Activated naive CD8-positive, alpha-beta T cell treated with anti-CD3 and anti-CD28 coated beads, Interleukin-2, amount 50 U/mL, for 24 hours (primary cell): ENCODE measurements at regions not wholly inside any gene's neighbourhood (a gene's known extent, or its start where the extent isn't known, plus 50 kb on each side); places are given as distances from the start of the nearest gene placed in this dataset.
"Not testable (repeated sequence)": the region's sequence is repeated elsewhere in the genome, so short reads cannot be mapped to it uniquely, and the experiment has no call there.

ENCODE experiments used
- ATAC-seq: fragments of 150-1000 bp; cut with Tn5 transposase; one replicate; pipeline ENCODE4 v1.10.0; 2021
- DNase-seq: peaks from one replicate; pipeline ENCODE4 v3.0.0; 2021
- H3K27ac Mint-ChIP-seq: one replicate; pipeline ENCODE4 v1.8.0; 2021; ENCODE audit warnings: mild to moderate bottlenecking, mixed read lengths
- H3K27me3 Mint-ChIP-seq: one replicate; pipeline ENCODE4 v1.8.0; 2021; ENCODE audit warnings: mixed read lengths
- H3K36me3 Mint-ChIP-seq: one replicate; pipeline ENCODE4 v1.8.0; 2021; ENCODE audit warnings: low read depth, mixed read lengths
- H3K4me1 Mint-ChIP-seq: one replicate; pipeline ENCODE4 v1.8.0; 2021; ENCODE audit warnings: mixed read lengths
- H3K4me3 Mint-ChIP-seq: one replicate; pipeline ENCODE4 v1.8.0; 2021; ENCODE audit warnings: mild to moderate bottlenecking, moderate library complexity, mixed read lengths
- H3K9me3 Mint-ChIP-seq: one replicate; pipeline ENCODE4 v1.8.0; 2021; ENCODE audit warnings: mixed read lengths

DNA sequence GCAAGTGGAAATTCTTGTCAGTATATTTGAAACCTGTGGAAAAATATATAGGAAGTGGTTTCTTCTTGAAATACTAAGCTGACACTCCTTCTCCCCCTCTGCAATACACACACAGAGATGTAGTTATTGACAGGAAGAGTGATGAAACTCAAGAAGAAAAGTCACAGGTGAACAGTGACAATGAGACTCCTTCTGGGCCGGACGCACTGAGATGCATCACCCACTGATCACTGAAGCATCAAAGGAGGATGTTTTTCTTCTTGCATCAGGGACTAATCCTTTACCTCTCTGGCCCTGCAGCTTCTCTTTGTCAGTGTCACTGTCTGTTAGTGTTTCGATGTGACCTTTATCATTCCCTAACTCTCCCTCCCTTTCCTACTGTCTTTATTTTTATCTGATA lies 1864.2 kb upstream of the C9orf72 start:
- no peak for DNase-seq
- ATAC-seq = no peak
- Mint-ChIP-seq H3K4me1 (no peaks in the 10 kb centered on the region), H3K27me3 (no peaks in the 10 kb centered on the region), H3K27ac (no peak overlapping the region), H3K9me3 (peaks cover 5% of the 10 kb centered on the region), H3K4me3 (no peak overlapping the region), H3K36me3 (no peaks in the 10 kb centered on the region)

DNA sequence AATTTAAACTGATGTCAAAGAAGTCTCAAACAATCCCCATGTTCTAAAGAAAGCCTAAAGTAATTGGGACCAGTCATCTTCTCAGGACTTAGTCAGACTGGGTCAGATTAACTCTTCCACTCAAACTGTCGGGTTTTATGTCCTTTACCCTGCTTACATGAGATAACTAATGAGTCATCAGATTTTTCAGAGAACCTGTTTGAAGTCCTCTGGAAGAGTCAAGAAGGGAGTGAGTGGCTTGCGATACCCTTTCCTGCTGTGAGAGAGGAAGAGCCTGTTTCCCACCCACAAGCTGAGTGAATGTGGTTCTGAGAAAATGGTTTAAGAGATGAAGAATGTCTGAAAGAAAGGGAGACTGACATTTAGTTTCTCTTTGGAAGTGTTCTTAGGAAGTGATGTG lies 1866.7 kb upstream of the C9orf72 start:
- H3K27ac Mint-ChIP-seq = no peak overlapping the region
- no peaks in the 10 kb centered on the region for H3K27me3 Mint-ChIP-seq
- DNase-seq (no peak), ATAC-seq (no peak)
- H3K4me1 Mint-ChIP-seq = no peaks in the 10 kb centered on the region
- H3K9me3 Mint-ChIP-seq = no peaks in the 10 kb centered on the region
- H3K36me3 Mint-ChIP-seq = no peaks in the 10 kb centered on the region
- H3K4me3 Mint-ChIP-seq = no peak overlapping the region

DNA sequence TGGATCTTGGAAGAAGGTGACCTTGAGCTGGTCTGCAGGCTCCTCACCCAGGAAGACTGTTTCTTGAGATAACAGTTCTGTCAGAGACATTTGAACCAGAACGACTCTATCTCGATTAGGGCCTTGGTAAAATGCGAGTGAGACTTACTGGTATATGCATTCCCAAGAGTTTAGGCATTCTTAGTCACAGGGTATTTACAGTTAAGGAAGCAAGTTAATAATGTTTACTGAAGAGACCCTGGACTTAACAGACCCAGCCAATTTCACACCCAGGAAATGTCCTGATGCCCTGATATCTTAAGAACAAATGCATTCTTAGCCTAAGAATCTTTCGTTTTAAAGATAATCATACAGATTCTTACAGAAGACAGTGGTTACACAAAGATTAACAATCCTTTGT lies 1867.2 kb upstream of the C9orf72 start:
- Mint-ChIP-seq H3K36me3 (no peaks in the 10 kb centered on the region), H3K4me3 (no peak overlapping the region), H3K9me3 (no peaks in the 10 kb centered on the region), H3K4me1 (no peaks in the 10 kb centered on the region), H3K27ac (no peak overlapping the region), H3K27me3 (no peaks in the 10 kb centered on the region)
- no peak for ATAC-seq
- DNase-seq = no peak

DNA sequence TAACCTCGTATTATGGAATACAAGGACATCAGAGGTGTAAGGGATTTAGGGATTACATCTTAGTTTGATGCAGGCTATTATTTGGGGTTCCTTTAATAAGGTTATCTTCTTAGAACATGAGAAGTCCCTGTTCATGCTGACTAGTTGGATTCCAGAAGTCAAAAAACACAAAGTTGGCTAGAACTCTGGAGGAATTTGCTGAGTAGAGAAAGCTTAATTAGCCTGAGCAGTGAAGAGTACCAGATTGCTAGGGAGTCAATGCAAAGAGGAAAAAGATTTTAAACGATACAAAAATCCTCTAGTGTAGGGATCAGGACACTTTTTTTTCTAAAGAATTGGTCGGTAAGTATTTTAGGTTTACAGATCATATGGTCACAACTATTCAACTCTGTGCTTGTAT lies 1872.5 kb upstream of the C9orf72 start:
- DNase-seq = no peak

DNA sequence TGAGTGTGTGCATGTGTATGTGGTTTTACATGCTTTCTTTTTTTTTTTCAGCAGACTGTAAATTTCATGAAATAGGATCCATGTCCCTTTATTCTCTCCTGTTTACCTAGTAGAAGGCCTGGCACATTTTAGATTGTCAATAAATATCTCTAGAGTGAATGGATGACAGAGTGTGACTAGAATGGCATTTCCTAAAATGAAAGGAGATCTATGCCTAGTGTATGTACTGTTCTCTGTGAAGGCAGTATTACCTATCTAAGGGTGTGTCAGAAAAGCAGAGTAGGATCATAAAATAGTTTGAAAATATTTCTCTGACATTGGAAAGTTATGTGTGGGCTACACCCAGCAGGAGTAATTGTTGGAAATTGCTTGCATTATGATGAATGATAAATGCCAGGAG lies 1876.0 kb upstream of the C9orf72 start:
- peaks cover 15% of the 10 kb centered on the region for H3K9me3 Mint-ChIP-seq

More for the DNA sequence above, 1872.5 kb upstream of the C9orf72 start:
- ATAC-seq = no peak
- Mint-ChIP-seq H3K36me3 (no peaks in the 10 kb centered on the region), H3K9me3 (peaks cover 5% of the 10 kb centered on the region), H3K27me3 (no peaks in the 10 kb centered on the region), H3K4me1 (no peaks in the 10 kb centered on the region), H3K27ac (no peak overlapping the region), H3K4me3 (no peak overlapping the region)

DNA sequence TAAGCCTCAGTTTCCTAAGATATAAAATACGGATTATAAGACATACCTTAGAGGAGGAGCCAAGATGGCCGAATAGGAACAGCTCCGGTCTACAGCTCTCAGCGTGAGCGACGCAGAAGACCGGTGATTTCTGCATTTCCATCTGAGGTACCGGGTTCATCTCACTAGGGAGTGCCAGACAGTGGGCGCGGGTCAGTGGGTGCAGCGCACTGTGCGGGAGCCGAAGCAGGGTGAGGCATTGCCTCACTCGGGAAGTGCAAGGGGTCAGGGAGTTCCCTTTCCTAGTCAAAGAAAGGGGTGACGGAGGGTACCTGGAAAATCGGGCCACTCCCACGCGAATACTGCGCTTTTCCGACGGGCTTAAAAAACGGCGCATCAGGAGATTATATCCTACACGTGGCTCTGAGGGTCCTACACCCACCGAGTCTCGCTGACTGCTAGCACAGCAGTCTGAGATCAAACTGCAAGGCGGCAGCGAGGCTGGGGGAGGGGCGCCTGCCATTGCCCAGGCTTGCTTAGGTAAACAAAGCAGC lies 1877.1 kb upstream of the C9orf72 start:
- not testable (repeated sequence) for ATAC-seq, H3K4me3 Mint-ChIP-seq

More for the DNA sequence above, 1876.0 kb upstream of the C9orf72 start:
- H3K4me1 Mint-ChIP-seq = no peaks in the 10 kb centered on the region
- DNase-seq (no peak), ATAC-seq (no peak)
- H3K36me3 Mint-ChIP-seq = no peaks in the 10 kb centered on the region
- H3K27ac Mint-ChIP-seq = no peak overlapping the region
- no peaks in the 10 kb centered on the region for H3K27me3 Mint-ChIP-seq
- no peak overlapping the region for H3K4me3 Mint-ChIP-seq

DNA sequence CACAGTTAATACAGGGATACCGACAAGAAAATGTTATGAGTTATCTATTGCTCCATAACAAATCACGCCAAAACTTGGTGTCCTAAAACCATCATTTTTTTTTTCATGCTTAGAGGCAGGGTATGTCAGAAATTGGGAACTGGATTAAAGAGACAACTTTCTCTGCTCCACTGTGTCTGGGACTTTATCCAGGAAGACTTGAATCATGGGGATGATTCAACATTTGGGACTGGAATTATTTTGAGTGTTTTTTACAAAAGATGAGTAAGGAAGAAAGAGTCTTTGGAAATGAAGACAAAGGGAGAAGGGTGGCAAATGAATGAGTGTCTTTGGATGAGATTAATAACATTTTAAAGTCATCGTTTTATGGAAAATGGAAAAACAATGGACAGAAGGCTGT lies 1883.7 kb upstream of the C9orf72 start:
- DNase-seq = no peak
- Mint-ChIP-seq H3K4me3 (no peak overlapping the region), H3K36me3 (no peaks in the 10 kb centered on the region), H3K27ac (no peak overlapping the region), H3K27me3 (no peaks in the 10 kb centered on the region), H3K9me3 (peaks cover 35% of the 10 kb centered on the region), H3K4me1 (no peaks in the 10 kb centered on the region)
- ATAC-seq = no peak

More for the DNA sequence above, 1877.1 kb upstream of the C9orf72 start:
- peaks cover 15% of the 10 kb centered on the region for H3K9me3 Mint-ChIP-seq
- H3K36me3 Mint-ChIP-seq, H3K27me3 Mint-ChIP-seq, H3K4me1 Mint-ChIP-seq, H3K27ac Mint-ChIP-seq, DNase-seq: not testable (repeated sequence)

DNA sequence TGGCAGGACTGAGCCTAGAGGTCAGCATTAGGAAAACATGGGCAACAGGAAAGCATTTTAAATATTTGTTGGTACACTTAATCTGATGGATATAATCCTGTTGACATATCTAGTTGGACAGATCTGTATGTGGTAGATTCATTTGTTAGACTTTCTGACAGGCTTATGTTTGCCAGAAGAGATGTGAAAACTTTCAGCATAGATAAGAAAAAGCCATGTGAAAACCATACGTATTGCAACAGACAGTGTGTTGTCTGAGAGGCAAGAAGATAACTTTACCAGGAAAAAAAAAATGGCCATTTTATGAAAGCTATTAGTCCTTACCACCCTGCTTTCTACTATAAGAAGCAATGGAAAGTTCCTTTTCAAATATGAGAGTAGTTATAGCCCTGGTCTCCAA lies 1902.2 kb upstream of the C9orf72 start:
- Mint-ChIP-seq H3K27ac (no peak overlapping the region), H3K9me3 (peaks cover 6% of the 10 kb centered on the region), H3K4me1 (no peaks in the 10 kb centered on the region), H3K4me3 (no peak overlapping the region), H3K27me3 (no peaks in the 10 kb centered on the region), H3K36me3 (no peaks in the 10 kb centered on the region)
- ATAC-seq = no peak
- no peak for DNase-seq

DNA sequence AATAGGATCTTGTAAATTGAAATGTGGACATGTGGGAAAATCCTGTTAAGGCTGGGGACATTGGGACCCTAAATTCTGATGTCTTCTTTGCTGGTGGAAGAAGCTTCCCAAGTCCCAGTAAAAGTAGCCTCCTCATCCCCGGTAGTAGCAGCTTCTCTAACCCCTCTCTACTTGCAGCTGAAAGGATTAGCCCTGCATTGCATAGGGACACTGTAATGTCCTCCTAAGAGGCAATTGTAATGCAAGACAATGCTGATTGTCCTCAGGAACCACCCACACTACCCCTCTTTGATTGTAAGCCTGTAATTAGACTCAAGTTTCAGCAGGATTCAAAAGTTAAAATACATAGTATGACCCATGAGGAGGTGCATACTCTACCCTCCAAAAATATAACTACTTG lies 1938.4 kb upstream of the C9orf72 start:
- no peak for ATAC-seq
- no peak for DNase-seq
- Mint-ChIP-seq H3K36me3 (no peaks in the 10 kb centered on the region), H3K27me3 (no peaks in the 10 kb centered on the region), H3K4me1 (no peaks in the 10 kb centered on the region), H3K27ac (no peak overlapping the region), H3K4me3 (no peak overlapping the region), H3K9me3 (peaks cover 11% of the 10 kb centered on the region)

DNA sequence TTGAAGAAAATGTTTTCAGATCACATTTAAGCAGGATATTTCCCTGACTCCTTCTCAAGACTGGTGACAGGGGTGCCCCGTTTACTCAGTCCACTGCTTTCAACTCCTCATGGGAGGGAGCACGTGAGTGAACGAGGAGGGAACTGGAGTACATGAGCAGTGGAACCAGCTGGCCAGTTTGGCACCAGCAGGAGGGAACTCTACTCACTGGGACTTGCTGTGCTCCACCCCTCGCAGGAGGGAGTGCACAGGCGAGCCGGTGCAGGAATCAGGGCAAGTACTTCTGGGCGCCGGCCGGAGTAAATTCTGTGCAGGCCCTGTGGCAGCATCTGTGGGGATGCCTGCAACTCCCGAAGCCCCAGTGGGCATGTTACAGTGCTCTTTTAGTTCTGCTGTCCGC lies 1941.1 kb upstream of the C9orf72 start:
- no peaks in the 10 kb centered on the region for H3K27me3 Mint-ChIP-seq
- no peaks in the 10 kb centered on the region for H3K36me3 Mint-ChIP-seq
- no peak overlapping the region for H3K27ac Mint-ChIP-seq
- DNase-seq (no peak), ATAC-seq (no peak)
- no peaks in the 10 kb centered on the region for H3K4me1 Mint-ChIP-seq
- no peak overlapping the region for H3K4me3 Mint-ChIP-seq
- H3K9me3 Mint-ChIP-seq = peaks cover 7% of the 10 kb centered on the region

DNA sequence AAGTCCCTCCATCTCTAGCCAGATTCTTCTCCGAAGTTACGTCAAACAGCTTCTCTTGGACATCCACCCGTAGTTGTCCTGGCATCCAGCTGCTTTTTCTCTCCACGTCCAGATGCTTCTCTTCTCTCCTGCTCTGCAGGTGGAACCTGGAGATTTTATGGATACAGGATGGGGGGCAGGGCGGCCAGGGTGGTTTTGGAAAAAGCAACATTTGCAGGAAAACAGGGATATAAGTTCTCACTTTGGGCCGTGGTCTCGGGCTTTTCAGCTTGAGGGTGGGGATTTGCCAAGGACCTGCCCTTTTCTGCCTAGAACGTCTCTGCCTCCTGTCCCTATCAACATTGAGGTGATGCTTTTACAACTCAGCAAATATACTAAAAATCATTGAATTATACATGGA lies 1941.6 kb upstream of the C9orf72 start:
- H3K4me3 Mint-ChIP-seq = no peak overlapping the region
- H3K27me3 Mint-ChIP-seq = no peaks in the 10 kb centered on the region
- no peaks in the 10 kb centered on the region for H3K36me3 Mint-ChIP-seq
- ATAC-seq (no peak), DNase-seq (no peak)
- H3K9me3 Mint-ChIP-seq = peaks cover 7% of the 10 kb centered on the region
- no peak overlapping the region for H3K27ac Mint-ChIP-seq
- no peaks in the 10 kb centered on the region for H3K4me1 Mint-ChIP-seq

DNA sequence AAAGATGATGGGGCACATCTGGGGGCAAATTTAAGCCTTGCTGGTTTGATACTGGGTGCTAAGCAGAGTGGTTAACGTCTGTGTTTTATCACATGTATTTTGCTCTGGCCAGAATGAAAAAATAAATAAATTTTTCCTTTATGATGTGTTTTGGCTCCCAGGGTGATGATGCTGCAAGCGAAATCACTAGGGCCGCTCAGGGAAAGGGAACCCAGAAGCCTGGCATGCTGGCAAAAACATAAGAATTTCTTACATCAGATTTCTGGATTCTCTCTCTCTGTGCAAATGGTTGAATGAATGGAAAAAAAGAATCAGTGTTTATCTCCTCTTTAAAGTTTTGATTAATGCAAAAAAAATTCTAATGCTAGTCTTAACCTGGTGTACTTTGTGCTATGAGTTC lies 1975.2 kb upstream of the C9orf72 start:
- H3K36me3 Mint-ChIP-seq = no peaks in the 10 kb centered on the region
- no peak overlapping the region for H3K4me3 Mint-ChIP-seq
- peaks cover 13% of the 10 kb centered on the region for H3K9me3 Mint-ChIP-seq
- DNase-seq = no peak
- H3K27me3 Mint-ChIP-seq = no peaks in the 10 kb centered on the region
- no peaks in the 10 kb centered on the region for H3K4me1 Mint-ChIP-seq
- no peak overlapping the region for H3K27ac Mint-ChIP-seq
- ATAC-seq = no peak

DNA sequence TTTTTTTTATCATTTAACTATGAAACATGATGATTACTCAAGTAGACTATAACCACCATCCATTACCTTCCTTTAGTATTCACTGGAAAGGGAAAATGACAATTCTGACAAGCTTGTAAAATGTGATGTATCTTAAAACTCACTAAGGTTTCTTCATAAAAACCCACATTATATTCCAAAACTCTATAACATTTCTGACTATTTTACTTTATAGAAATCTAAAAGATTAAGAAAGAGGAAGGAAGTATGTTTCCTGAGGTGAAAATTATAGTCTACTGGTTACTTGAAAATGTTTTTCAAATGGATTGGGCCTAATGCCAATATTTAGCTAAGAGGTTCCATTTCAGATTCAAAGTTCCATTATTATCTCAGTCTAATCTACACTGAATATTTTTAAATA lies 1982.2 kb upstream of the C9orf72 start:
- no peak overlapping the region for H3K4me3 Mint-ChIP-seq
- H3K27me3 Mint-ChIP-seq = no peaks in the 10 kb centered on the region
- ATAC-seq (no peak), DNase-seq (no peak)
- no peaks in the 10 kb centered on the region for H3K4me1 Mint-ChIP-seq
- no peaks in the 10 kb centered on the region for H3K36me3 Mint-ChIP-seq
- H3K9me3 Mint-ChIP-seq = peaks cover 12% of the 10 kb centered on the region
- no peak overlapping the region for H3K27ac Mint-ChIP-seq

DNA sequence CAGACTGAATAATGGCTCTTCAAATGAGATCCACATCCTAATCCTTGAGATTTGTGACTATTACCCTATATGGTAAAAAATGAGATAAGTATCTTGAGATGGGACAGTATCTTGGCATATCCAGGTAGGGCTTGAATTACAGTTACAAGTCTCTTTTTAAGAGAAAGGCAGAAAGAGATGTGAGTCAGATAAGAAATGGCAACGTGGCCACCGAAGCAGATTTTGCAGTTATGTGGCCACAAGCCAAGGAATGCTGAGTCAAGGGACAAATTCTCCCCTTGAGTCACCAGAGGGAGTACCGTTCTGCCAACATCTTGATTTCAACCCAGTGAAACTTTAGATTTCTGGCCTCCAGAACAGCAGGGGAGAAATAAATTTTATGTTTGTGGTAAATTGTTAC lies 1983.0 kb upstream of the C9orf72 start:
- no peak overlapping the region for H3K4me3 Mint-ChIP-seq
- no peak for DNase-seq
- ATAC-seq = no peak

DNA sequence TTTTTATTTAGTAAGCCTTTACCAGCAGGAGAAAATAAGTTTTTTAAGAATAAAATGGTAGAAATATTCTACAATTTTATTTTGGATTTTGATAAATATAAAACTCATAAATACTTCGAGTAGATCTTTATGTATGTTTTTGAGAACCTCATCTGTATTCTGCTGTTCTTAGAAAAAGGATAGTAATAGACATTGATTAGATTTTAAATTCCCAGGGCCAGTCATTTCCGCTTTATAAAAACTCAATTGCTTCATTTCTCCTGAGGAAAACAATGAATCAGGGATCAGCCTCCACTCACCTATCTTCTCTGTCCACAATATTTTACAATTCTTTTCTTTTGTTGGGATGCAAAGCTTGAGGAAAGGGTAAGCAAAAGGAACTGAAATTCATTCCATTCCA lies 1983.5 kb upstream of the C9orf72 start:
- Mint-ChIP-seq H3K4me3 (no peak overlapping the region), H3K27me3 (no peaks in the 10 kb centered on the region), H3K27ac (no peak overlapping the region), H3K9me3 (peaks cover 12% of the 10 kb centered on the region), H3K36me3 (no peaks in the 10 kb centered on the region), H3K4me1 (no peaks in the 10 kb centered on the region)
- DNase-seq (no peak), ATAC-seq (no peak)

More for the DNA sequence above, 1983.0 kb upstream of the C9orf72 start:
- no peaks in the 10 kb centered on the region for H3K36me3 Mint-ChIP-seq
- H3K27me3 Mint-ChIP-seq = no peaks in the 10 kb centered on the region
- H3K27ac Mint-ChIP-seq = no peak overlapping the region
- H3K9me3 Mint-ChIP-seq = peaks cover 12% of the 10 kb centered on the region
- H3K4me1 Mint-ChIP-seq = no peaks in the 10 kb centered on the region

DNA sequence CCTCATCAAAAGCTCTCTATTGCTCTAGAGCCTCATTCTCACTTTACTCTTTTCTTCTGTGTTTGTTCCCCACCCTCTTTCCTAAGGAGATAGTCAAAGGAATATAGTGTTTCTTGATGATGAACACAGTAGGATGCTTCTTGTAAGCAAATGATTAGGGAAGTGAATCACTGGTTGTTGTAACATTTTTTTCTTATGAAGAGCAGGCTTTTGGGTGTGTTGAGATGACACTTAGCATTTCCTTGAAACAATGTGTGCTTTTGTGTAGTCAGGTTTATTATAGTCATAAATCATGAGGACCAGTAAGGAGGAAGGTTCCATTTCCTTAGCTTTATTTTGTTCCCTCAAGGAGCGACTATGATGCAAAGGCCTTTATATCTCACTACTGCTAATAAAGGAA lies 1991.3 kb upstream of the C9orf72 start:
- ATAC-seq (no peak), DNase-seq (no peak)
- Mint-ChIP-seq H3K27me3 (no peaks in the 10 kb centered on the region), H3K9me3 (peaks cover 4% of the 10 kb centered on the region), H3K36me3 (no peaks in the 10 kb centered on the region), H3K27ac (no peak overlapping the region), H3K4me3 (no peak overlapping the region), H3K4me1 (no peaks in the 10 kb centered on the region)
